Hepatocyte (in vitro differentiated cells): ENCODE measurements at regions not wholly inside any gene's neighbourhood (a gene's known extent, or its start where the extent isn't known, plus 50 kb on each side); places are given as distances from the start of the nearest gene placed in this dataset.

Source experiments
- EZH2 ChIP-seq: fragments of 200-600 bp; sonication (generic); IDR thresholded peaks from 2 replicates; pipeline ENCODE4 v1.6.1; 2016; ENCODE audit warnings: antibody characterized with exemption, mild to moderate bottlenecking, borderline replicate concordance
- EZH2phosphoT487 ChIP-seq: fragments of 200-600 bp; sonication (generic); IDR thresholded peaks from one replicate; pipeline ENCODE4 v1.6.1; 2018; ENCODE audit warnings: antibody characterized with exemption, mild to moderate bottlenecking, low read depth, moderate library complexity; ENCODE audit not compliant: unreplicated experiment, severe bottlenecking
- TF ChIP-seq, protein P1 (sequence below): fragments of 200-600 bp; sonication (generic); IDR thresholded peaks from 2 replicates; pipeline ENCODE4 v1.5.1; 2016; ENCODE audit warnings: antibody characterized with exemption, mild to moderate bottlenecking; ENCODE audit not compliant: poor library complexity

DNA sequence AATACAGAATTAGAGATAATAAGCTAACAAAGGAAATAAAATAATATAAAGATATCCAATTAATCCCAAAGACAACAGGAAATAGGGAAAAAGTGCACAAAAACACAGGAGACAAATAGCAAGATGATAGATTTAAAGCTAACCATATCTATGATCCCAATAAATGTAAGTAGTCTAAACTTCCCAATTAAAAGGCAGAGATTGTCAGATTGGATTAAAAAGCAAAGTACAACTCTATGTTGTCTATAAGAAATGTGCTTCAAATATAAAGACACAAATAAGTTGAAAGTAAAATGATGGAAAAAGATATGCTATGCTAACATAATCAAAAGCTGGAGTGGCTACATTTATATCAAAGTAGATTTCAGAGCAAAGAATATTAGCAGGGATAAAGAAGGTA, 133.1 kb upstream of the ATP2B2 start:
- TF ChIP-seq, protein P1, sequence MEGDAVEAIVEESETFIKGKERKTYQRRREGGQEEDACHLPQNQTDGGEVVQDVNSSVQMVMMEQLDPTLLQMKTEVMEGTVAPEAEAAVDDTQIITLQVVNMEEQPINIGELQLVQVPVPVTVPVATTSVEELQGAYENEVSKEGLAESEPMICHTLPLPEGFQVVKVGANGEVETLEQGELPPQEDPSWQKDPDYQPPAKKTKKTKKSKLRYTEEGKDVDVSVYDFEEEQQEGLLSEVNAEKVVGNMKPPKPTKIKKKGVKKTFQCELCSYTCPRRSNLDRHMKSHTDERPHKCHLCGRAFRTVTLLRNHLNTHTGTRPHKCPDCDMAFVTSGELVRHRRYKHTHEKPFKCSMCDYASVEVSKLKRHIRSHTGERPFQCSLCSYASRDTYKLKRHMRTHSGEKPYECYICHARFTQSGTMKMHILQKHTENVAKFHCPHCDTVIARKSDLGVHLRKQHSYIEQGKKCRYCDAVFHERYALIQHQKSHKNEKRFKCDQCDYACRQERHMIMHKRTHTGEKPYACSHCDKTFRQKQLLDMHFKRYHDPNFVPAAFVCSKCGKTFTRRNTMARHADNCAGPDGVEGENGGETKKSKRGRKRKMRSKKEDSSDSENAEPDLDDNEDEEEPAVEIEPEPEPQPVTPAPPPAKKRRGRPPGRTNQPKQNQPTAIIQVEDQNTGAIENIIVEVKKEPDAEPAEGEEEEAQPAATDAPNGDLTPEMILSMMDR = no peak
- TF ChIP-seq EZH2phosphoT487 = no peak
- TF ChIP-seq EZH2 = no peak
